K562 (cell line): ENCODE measurements at regions not wholly inside any gene's neighbourhood (a gene's known extent, or its start where the extent isn't known, plus 50 kb on each side); places are given as distances from the start of the nearest gene placed in this dataset.

Experiments used
- EP300 ChIP-seq: IDR thresholded peaks from 2 replicates; pipeline ENCODE4 v1.6.1; 2012; ENCODE audit warnings: low read length, improper control_type of control experiment
- FUS ChIP-seq: fragments of 200-400 bp; formaldehyde crosslinking; optimal IDR thresholded peaks from 2 replicates; pipeline ENCODE3; 2017; ENCODE audit warnings: low read depth, low read length
- IRF2 ChIP-seq: sonication (generic); formaldehyde crosslinking; IDR thresholded peaks from 2 replicates; pipeline ENCODE4 v1.8.1; 2022; ENCODE audit warnings: mild to moderate bottlenecking, missing genetic modification reagents
- SREBF1 ChIP-seq: fragments of 150-350 bp; IDR thresholded peaks from 2 replicates; pipeline ENCODE4 v1.6.1; 2014; ENCODE audit warnings: antibody characterized with exemption, low read depth, low read length, borderline replicate concordance
- ZFP30 ChIP-seq: fragments of 250-450 bp; sonication (Bioruptor Pico); IDR thresholded peaks from 2 replicates; pipeline ENCODE4 v1.8.0; 2022; ENCODE audit warnings: moderate library complexity, mild to moderate bottlenecking, inconsistent platforms, borderline replicate concordance
- TF ChIP-seq, protein P1 (sequence below): fragments of 450-650 bp; IDR thresholded peaks from 2 replicates; pipeline ENCODE4 v1.6.1; 2018; ENCODE audit not compliant: partially characterized antibody
- TF ChIP-seq, protein P2 (sequence below): sonication (generic); formaldehyde crosslinking; IDR thresholded peaks from 2 replicates; pipeline ENCODE4 v1.8.0; 2022; ENCODE audit warnings: mild to moderate bottlenecking, low read depth, missing genetic modification reagents
- TF ChIP-seq, protein P3 (sequence below), 2 experiments: fragments of 450-650 bp; IDR thresholded peaks; 2 replicates each; pipeline ENCODE4 v1.6.1; 2016
- TF ChIP-seq, protein P4 (sequence below): fragments of 450-650 bp; IDR thresholded peaks from 2 replicates; pipeline ENCODE4 v1.6.1; 2016; ENCODE audit warnings: mild to moderate bottlenecking, moderate library complexity

DNA sequence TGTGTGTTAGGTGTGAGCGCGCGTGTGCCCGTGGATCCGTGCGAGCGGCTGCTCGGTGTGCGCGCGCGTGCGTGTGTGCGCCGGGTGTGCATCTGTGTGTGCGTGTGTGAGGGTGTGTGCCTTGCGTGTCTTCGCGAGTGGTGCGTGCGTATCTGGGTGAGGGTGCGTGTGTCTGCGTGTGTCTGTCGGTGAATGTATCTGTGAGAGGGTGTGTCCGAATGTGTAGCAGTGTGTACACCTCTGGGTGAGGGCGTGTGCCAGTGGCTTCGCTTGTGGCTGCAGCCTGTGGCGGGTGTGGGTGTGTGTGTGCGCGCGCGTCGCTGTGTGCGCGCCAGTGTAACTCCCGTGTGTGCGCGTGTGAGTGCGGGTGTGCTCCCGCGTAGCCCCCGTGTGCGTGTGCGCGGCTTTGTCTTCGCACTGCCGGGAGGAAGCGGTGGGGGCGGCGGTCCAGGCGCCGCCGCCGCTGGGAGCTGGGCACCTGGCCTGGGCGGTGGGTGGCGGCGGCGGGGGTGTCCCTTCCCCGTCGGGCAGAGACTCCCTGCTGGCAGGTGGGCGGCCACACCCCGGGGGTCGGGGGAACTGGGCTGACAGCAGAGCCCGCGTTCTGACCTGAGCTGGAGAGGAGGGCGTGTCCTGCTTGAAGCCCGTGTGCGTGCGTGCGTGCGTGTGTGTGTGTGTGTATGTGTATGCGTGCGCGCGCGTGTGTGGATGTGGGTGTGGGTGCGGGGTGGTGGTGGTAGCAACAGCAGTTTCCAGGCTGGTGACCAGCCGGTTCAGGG is 61.3 kb upstream of the EPB41L1 start (continued):
- TF ChIP-seq FUS (no peak), ZFP30 (CRISPR knock-in tag) (no peak), IRF2 (CRISPR knock-in tag) (no peak), SREBF1 (no peak), EP300 (no peak)
- TF ChIP-seq, protein P1, sequence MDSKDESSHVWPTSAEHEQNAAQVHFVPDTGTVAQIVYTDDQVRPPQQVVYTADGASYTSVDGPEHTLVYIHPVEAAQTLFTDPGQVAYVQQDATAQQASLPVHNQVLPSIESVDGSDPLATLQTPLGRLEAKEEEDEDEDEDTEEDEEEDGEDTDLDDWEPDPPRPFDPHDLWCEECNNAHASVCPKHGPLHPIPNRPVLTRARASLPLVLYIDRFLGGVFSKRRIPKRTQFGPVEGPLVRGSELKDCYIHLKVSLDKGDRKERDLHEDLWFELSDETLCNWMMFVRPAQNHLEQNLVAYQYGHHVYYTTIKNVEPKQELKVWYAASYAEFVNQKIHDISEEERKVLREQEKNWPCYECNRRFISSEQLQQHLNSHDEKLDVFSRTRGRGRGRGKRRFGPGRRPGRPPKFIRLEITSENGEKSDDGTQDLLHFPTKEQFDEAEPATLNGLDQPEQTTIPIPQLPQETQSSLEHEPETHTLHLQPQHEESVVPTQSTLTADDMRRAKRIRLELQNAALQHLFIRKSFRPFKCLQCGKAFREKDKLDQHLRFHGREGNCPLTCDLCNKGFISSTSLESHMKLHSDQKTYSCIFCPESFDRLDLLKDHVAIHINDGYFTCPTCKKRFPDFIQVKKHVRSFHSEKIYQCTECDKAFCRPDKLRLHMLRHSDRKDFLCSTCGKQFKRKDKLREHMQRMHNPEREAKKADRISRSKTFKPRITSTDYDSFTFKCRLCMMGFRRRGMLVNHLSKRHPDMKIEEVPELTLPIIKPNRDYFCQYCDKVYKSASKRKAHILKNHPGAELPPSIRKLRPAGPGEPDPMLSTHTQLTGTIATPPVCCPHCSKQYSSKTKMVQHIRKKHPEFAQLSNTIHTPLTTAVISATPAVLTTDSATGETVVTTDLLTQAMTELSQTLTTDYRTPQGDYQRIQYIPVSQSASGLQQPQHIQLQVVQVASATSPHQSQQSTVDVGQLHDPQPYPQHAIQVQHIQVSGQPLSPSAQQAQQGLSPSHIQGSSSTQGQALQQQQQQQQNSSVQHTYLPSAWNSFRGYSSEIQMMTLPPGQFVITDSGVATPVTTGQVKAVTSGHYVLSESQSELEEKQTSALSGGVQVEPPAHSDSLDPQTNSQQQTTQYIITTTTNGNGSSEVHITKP: no peak
- TF ChIP-seq, protein P2, sequence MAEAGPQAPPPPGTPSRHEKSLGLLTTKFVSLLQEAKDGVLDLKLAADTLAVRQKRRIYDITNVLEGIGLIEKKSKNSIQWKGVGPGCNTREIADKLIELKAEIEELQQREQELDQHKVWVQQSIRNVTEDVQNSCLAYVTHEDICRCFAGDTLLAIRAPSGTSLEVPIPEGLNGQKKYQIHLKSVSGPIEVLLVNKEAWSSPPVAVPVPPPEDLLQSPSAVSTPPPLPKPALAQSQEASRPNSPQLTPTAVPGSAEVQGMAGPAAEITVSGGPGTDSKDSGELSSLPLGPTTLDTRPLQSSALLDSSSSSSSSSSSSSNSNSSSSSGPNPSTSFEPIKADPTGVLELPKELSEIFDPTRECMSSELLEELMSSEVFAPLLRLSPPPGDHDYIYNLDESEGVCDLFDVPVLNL (CRISPR knock-in tag): no peak
- TF ChIP-seq, protein P3, sequence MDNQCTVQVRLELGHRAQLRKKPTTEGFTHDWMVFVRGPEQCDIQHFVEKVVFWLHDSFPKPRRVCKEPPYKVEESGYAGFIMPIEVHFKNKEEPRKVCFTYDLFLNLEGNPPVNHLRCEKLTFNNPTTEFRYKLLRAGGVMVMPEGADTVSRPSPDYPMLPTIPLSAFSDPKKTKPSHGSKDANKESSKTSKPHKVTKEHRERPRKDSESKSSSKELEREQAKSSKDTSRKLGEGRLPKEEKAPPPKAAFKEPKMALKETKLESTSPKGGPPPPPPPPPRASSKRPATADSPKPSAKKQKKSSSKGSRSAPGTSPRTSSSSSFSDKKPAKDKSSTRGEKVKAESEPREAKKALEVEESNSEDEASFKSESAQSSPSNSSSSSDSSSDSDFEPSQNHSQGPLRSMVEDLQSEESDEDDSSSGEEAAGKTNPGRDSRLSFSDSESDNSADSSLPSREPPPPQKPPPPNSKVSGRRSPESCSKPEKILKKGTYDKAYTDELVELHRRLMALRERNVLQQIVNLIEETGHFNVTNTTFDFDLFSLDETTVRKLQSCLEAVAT (IDR thresholded peaks at IDR 0.05): peak; percentile 65 to 69; a peak in 1 of 4 replicates
- TF ChIP-seq, protein P4, sequence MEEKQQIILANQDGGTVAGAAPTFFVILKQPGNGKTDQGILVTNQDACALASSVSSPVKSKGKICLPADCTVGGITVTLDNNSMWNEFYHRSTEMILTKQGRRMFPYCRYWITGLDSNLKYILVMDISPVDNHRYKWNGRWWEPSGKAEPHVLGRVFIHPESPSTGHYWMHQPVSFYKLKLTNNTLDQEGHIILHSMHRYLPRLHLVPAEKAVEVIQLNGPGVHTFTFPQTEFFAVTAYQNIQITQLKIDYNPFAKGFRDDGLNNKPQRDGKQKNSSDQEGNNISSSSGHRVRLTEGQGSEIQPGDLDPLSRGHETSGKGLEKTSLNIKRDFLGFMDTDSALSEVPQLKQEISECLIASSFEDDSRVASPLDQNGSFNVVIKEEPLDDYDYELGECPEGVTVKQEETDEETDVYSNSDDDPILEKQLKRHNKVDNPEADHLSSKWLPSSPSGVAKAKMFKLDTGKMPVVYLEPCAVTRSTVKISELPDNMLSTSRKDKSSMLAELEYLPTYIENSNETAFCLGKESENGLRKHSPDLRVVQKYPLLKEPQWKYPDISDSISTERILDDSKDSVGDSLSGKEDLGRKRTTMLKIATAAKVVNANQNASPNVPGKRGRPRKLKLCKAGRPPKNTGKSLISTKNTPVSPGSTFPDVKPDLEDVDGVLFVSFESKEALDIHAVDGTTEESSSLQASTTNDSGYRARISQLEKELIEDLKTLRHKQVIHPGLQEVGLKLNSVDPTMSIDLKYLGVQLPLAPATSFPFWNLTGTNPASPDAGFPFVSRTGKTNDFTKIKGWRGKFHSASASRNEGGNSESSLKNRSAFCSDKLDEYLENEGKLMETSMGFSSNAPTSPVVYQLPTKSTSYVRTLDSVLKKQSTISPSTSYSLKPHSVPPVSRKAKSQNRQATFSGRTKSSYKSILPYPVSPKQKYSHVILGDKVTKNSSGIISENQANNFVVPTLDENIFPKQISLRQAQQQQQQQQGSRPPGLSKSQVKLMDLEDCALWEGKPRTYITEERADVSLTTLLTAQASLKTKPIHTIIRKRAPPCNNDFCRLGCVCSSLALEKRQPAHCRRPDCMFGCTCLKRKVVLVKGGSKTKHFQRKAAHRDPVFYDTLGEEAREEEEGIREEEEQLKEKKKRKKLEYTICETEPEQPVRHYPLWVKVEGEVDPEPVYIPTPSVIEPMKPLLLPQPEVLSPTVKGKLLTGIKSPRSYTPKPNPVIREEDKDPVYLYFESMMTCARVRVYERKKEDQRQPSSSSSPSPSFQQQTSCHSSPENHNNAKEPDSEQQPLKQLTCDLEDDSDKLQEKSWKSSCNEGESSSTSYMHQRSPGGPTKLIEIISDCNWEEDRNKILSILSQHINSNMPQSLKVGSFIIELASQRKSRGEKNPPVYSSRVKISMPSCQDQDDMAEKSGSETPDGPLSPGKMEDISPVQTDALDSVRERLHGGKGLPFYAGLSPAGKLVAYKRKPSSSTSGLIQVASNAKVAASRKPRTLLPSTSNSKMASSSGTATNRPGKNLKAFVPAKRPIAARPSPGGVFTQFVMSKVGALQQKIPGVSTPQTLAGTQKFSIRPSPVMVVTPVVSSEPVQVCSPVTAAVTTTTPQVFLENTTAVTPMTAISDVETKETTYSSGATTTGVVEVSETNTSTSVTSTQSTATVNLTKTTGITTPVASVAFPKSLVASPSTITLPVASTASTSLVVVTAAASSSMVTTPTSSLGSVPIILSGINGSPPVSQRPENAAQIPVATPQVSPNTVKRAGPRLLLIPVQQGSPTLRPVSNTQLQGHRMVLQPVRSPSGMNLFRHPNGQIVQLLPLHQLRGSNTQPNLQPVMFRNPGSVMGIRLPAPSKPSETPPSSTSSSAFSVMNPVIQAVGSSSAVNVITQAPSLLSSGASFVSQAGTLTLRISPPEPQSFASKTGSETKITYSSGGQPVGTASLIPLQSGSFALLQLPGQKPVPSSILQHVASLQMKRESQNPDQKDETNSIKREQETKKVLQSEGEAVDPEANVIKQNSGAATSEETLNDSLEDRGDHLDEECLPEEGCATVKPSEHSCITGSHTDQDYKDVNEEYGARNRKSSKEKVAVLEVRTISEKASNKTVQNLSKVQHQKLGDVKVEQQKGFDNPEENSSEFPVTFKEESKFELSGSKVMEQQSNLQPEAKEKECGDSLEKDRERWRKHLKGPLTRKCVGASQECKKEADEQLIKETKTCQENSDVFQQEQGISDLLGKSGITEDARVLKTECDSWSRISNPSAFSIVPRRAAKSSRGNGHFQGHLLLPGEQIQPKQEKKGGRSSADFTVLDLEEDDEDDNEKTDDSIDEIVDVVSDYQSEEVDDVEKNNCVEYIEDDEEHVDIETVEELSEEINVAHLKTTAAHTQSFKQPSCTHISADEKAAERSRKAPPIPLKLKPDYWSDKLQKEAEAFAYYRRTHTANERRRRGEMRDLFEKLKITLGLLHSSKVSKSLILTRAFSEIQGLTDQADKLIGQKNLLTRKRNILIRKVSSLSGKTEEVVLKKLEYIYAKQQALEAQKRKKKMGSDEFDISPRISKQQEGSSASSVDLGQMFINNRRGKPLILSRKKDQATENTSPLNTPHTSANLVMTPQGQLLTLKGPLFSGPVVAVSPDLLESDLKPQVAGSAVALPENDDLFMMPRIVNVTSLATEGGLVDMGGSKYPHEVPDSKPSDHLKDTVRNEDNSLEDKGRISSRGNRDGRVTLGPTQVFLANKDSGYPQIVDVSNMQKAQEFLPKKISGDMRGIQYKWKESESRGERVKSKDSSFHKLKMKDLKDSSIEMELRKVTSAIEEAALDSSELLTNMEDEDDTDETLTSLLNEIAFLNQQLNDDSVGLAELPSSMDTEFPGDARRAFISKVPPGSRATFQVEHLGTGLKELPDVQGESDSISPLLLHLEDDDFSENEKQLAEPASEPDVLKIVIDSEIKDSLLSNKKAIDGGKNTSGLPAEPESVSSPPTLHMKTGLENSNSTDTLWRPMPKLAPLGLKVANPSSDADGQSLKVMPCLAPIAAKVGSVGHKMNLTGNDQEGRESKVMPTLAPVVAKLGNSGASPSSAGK: peak; percentile 67
